C4-2B (cell line): ENCODE measurements at regions not wholly inside any gene's neighbourhood (a gene's known extent, or its start where the extent isn't known, plus 50 kb on each side); places are given as distances from the start of the nearest gene placed in this dataset.

Experiments
- H3K27ac ChIP-seq: fragments of 450-650 bp; 2 replicates; pipeline ENCODE4 v1.5.1; 2017
- ZFX ChIP-seq: fragments of 450-650 bp; IDR thresholded peaks from 2 replicates; pipeline ENCODE4 v1.6.1; 2017
- TF ChIP-seq, protein P1 (sequence below): fragments of 450-650 bp; conservative IDR thresholded peaks from 2 replicates; pipeline ENCODE4 v1.5.1; 2017; ENCODE audit warnings: mild to moderate bottlenecking

GRCh38 chr5:27682600-27682999 lies 644.2 kb upstream of the CDH9 start:
- no peak for TF ChIP-seq ZFX
- TF ChIP-seq, protein P1, sequence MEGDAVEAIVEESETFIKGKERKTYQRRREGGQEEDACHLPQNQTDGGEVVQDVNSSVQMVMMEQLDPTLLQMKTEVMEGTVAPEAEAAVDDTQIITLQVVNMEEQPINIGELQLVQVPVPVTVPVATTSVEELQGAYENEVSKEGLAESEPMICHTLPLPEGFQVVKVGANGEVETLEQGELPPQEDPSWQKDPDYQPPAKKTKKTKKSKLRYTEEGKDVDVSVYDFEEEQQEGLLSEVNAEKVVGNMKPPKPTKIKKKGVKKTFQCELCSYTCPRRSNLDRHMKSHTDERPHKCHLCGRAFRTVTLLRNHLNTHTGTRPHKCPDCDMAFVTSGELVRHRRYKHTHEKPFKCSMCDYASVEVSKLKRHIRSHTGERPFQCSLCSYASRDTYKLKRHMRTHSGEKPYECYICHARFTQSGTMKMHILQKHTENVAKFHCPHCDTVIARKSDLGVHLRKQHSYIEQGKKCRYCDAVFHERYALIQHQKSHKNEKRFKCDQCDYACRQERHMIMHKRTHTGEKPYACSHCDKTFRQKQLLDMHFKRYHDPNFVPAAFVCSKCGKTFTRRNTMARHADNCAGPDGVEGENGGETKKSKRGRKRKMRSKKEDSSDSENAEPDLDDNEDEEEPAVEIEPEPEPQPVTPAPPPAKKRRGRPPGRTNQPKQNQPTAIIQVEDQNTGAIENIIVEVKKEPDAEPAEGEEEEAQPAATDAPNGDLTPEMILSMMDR: peak; percentile 24
- no peak overlapping the region for H3K27ac ChIP-seq

- TF ChIP-seq ZFX: no peak
- TF ChIP-seq, protein P1: peak; percentile 14
Measured at GRCh38 chr5:27652505-27652904, 614.1 kb upstream of the CDH9 start.

GRCh38 chr5:27639005-27639612 lies 600.7 kb upstream of the CDH9 start:
- TF ChIP-seq, protein P1: no peak
- no peak for TF ChIP-seq ZFX
- H3K27ac ChIP-seq: no peak overlapping the region; the same call in 1 of the 2 replicates

More at GRCh38 chr5:27652505-27652904, 614.1 kb upstream of the CDH9 start:
- no peak overlapping the region; the same call in 1 of the 2 replicates for H3K27ac ChIP-seq

DNA sequence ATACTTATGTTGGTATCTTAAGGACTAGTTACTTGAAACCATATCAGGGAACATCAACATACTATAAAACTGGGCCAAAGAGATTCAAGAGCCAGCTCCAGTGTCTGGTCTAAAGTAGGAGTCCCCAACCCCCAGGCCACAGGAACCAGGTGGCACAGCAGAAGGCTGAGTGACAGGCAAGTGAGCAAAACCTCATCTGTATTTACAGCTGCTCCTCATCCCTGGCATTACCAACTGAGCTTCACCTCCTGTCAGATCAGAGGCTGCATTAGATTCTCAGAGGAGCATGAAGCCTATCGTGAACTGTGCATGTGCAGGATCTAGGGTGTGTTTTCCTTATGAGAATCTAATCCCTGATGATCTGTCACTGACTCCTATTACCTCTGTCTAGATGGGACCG lies 581.6 kb upstream of the CDH9 start:
- no peak for TF ChIP-seq ZFX
- H3K27ac ChIP-seq: no peak overlapping the region

- H3K27ac ChIP-seq: no peak overlapping the region
- TF ChIP-seq ZFX: no peak
- TF ChIP-seq, protein P1: no peak
Measured at GRCh38 chr5:27612161-27612560, 573.8 kb upstream of the CDH9 start.

DNA sequence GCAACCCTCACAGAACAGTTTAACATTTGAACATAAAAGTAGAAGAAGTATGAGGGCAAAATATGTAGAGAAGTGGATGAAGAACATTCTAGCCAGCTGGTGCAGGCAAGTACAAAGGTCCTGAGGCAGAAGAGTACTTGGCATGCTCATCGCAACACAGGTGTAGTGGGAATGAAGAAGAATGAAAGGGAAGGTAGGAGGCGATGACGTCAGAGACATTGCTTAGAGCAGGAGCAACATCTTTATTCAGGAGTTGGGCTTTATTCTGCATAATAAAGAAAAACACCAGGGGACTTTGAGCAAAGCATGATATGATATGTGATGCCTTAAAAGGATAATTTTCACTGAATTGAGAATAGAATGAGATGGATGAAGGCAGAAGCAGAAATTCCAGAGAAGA lies 570.6 kb upstream of the CDH9 start:
- TF ChIP-seq ZFX: no peak
- TF ChIP-seq, protein P1: no peak

GRCh38 chr5:27598576-27598975 lies 560.2 kb upstream of the CDH9 start:
- TF ChIP-seq ZFX: no peak
- TF ChIP-seq, protein P1: no peak
- no peak overlapping the region for H3K27ac ChIP-seq

More for the DNA sequence above, 570.6 kb upstream of the CDH9 start:
- H3K27ac ChIP-seq: no peak overlapping the region

- H3K27ac ChIP-seq: no peak overlapping the region
- TF ChIP-seq, protein P1: no peak
- no peak for TF ChIP-seq ZFX
Measured at GRCh38 chr5:27594141-27594540, 555.8 kb upstream of the CDH9 start.
